NOMO-1 (cell line): ENCODE measurements at regions not wholly inside any gene's neighbourhood (a gene's known extent, or its start where the extent isn't known, plus 50 kb on each side); places are given as distances from the start of the nearest gene placed in this dataset.
A peak's percentile ranks its signal among the peaks of the same experiment; 100 is the strongest.

Source experiments
- DNase-seq, 2 experiments: peaks; one replicate each; lab custom pipeline; 2025; ENCODE audit not compliant: unreplicated experiment in 2 of 2; lab: John Stamatoyannopoulos, UW

GRCh38 chrX:40201329-40201885 lies 103.6 kb upstream of the BCOR start:
- DNase-seq, result peak in 1 of 2 experiments; percentile 1

- no peak for DNase-seq
These were observed 101.9 kb upstream of the BCOR start for GRCh38 chrX:40199704-40200103.

GRCh38 chrX:40197071-40197470 lies 99.3 kb upstream of the BCOR start:
- no peak for DNase-seq

- no peak for DNase-seq
These were observed 97.6 kb upstream of the BCOR start for GRCh38 chrX:40195368-40195767.

- DNase-seq, result no peak
These were observed 94.4 kb upstream of the BCOR start for GRCh38 chrX:40192196-40192595.

- DNase-seq, result no peak
These were observed 91.9 kb upstream of the BCOR start for GRCh38 chrX:40189637-40190036.

GRCh38 chrX:40188573-40189417 lies 91.0 kb upstream of the BCOR start:
- DNase-seq, result no peak

- DNase-seq, result no peak
These were observed 87.2 kb upstream of the BCOR start for GRCh38 chrX:40184968-40185367.

- no peak for DNase-seq
These were observed 84.9 kb upstream of the BCOR start for GRCh38 chrX:40182615-40183014.

GRCh38 chrX:40182095-40182494 lies 84.3 kb upstream of the BCOR start:
- DNase-seq, result no peak

GRCh38 chrX:40179283-40179682 lies 81.5 kb upstream of the BCOR start:
- peak in 1 of 2 experiments; percentile 39 for DNase-seq

- DNase-seq, result no peak
These were observed 80.4 kb upstream of the BCOR start for GRCh38 chrX:40177942-40178715.

GRCh38 chrX:40177489-40177888 lies 79.7 kb upstream of the BCOR start:
- no peak for DNase-seq

GRCh38 chrX:40177117-40177430 lies 79.3 kb upstream of the BCOR start:
- no peak for DNase-seq

- DNase-seq, result peak; percentile 45 to 51
These were observed 78.8 kb upstream of the BCOR start for GRCh38 chrX:40176351-40177116.

GRCh38 chrX:40175511-40176350 lies 78.0 kb upstream of the BCOR start:
- peak; percentile 69 to 77 for DNase-seq

GRCh38 chrX:40174854-40175510 lies 77.2 kb upstream of the BCOR start:
- peak; percentile 20 to 28 for DNase-seq

- peak; percentile 32 to 63 for DNase-seq
These were observed 76.5 kb upstream of the BCOR start for GRCh38 chrX:40174001-40174853.
